Stomach (tissue), 4 donors: ENCODE measurements at regions not wholly inside any gene's neighbourhood (a gene's known extent, or its start where the extent isn't known, plus 50 kb on each side); places are given as distances from the start of the nearest gene placed in this dataset.

Experiments used
- CTCF ChIP-seq, 7 experiments: fragments of 450-650 bp in 4 of 7; fragments of 200-600 bp in 3 of 7; sonication (generic) in 3 of 7; IDR thresholded peaks; one replicate each; pipeline ENCODE4 v1.5.1; 2016 to 2019; ENCODE audit warnings: antibody characterized with exemption in 7 of 7, control low read depth in 2 of 7, mild to moderate bottlenecking in 1 of 7
- POLR2A ChIP-seq, 4 donors: fragments of 450-650 bp; IDR thresholded peaks; one replicate each; pipeline ENCODE4 v1.6.1; 2016; ENCODE audit warnings: antibody characterized with exemption in 4 of 4, control low read depth in 2 of 4, mild to moderate bottlenecking in 1 of 4, moderate library complexity in 1 of 4
- POLR2AphosphoS5 ChIP-seq, 3 donors: sonication (generic); formaldehyde crosslinking; IDR thresholded peaks; one replicate each; pipeline ENCODE4 v1.6.1; 2016; ENCODE audit warnings: antibody characterized with exemption in 3 of 3

DNA sequence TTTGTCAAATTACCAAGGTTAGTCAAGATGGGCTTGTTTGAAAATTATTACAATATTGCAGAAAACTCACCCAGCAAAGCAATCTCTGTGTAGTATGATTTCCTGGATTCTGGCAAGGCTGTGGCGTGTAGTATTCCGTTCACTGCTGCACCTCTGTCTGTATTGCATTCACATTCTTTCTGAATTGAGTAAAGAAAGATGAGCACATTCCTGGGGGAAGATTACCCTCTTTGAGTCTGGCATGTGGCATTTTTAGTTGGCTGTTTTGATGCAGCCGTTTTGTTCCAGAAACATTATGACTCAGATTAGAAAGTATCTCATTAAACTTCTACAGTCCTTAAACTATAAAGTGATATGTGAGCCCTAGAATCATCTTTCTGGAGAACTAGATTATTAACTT, 197.7 kb downstream of the TENT4A start:
- TF ChIP-seq CTCF (IDR thresholded peaks at IDR 0.05) (no peak), POLR2AphosphoS5 (IDR thresholded peaks at IDR 0.05) (no peak), POLR2A (IDR thresholded peaks at IDR 0.05) (no peak)
